ENCODE measurements at regions not wholly inside any gene's neighbourhood (a gene's known extent, or its start where the extent isn't known, plus 50 kb on each side); places are given as distances from the start of the nearest gene placed in this dataset.
"Not testable (repeated sequence)": the region's sequence is repeated elsewhere in the genome, so short reads cannot be mapped to it uniquely, and the experiment has no call there.

DNA sequence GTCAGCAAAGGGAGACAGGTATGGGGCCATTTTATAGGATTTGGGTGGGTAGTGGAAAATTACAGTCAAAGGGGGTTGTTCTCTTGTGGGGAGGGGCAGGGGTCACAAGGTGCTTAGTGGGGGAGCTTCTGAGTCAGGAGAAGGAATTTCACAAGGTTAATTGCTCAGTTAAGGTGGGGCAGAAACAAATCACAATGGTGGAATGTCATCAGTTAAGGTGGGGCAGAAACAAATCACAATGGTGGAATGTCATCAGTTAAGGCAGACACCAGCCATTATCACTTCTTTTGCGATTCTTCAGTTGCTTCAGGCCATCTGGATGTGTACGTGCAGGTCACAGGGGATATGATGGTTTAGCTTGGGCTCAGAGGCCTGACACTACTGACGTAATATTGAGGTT lies 1077.6 kb downstream of the DNAJB9 start:
- DNase-seq = not testable (repeated sequence)

DNA sequence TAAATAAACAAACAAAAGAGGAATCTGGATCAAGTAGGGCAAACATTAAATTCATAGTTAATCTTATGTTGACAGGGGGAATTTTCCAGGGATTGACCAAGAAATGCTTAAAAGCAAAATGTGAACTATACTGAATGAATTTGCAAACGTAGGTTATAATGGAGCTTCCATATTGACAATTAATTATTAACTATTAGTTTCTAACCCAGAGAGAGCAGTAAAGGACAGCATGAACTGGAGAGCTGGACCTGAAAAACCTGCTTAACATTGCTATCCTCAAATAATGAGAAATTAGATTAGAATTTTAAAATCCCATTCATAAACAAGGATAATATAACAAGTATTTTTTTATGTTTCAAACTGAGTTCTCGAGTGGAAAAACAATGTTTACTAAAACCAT lies 1089.6 kb downstream of the DNAJB9 start:
- no peak for DNase-seq

DNA sequence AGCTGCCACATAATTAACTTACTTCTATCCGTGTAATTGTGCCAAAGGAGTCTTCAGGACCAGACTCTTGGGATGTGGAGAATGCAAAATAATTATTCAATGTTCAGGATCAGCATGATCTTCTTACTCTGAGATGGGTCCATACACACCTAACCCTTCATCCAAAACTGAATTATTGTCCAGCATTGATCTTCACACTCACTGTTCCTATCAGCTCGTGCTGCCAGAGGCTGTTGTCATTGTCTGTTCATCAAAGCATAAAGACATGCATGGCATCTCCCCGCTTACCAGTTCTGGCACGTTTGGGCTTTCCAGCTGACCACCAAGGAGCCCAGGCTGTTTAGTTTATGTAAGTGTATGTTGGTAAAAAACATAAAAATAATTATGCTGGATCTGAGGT lies 1090.7 kb downstream of the DNAJB9 start:
- DNase-seq = no peak

DNA sequence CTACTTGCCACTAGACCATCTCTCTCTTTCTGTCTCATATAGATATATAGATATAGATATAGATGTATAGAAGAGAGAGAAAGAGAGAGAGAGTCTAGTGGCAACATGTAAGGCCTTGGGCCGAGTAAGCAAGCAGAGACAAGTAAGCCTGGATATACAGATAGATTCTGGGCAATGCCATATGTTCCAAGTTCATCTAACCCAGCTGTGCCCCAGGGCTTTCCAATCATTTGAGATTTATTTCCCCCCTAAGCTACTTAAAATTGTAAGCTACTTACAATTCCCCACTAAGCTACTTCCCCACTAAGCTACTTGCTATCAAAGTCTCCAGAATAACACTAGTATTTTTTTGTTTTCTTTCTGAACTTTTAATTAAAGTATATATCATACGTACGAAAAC lies 1094.1 kb downstream of the DNAJB9 start:
- no peak for DNase-seq

DNA sequence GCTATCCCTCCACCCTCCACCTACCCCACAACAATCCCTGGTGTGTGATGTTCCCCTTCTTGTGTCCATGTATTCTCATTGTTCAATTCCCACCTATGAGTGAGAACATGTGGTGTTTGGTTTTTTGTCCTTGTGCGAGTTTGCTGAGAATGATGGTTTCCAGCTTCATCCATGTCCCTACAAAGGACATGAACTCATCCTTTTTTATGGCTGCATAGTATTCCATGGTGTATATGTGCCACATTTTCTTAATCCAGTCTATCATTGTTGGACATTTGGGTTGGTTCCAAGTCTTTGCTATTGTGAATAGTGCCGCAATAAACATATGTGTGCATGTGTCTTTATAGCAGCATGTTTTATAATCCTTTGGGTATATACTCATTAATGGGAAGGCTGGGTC lies 1117.6 kb downstream of the DNAJB9 start:
- DNase-seq = not testable (repeated sequence)

DNA sequence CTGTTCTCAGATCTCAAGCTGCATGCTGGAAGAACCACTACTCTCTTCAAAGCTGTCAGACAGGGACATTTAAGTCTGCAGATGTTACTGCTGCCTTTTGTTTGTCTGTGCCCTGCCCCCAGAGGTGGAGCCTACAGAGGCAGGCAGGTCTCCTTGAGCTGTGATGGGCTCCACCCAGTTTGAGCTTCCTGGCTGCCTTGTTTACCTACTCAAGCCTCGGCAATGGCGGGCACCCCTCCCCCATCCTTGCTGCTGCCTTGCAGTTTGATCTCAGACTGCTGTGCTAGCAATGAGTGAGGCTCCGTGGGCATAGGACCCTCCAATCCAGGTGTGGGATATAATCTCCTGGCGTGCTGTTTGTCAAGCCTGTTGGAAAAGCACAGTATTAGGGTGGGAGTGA lies 1122.9 kb downstream of the DNAJB9 start:
- peak; percentile 4 for DNase-seq

DNA sequence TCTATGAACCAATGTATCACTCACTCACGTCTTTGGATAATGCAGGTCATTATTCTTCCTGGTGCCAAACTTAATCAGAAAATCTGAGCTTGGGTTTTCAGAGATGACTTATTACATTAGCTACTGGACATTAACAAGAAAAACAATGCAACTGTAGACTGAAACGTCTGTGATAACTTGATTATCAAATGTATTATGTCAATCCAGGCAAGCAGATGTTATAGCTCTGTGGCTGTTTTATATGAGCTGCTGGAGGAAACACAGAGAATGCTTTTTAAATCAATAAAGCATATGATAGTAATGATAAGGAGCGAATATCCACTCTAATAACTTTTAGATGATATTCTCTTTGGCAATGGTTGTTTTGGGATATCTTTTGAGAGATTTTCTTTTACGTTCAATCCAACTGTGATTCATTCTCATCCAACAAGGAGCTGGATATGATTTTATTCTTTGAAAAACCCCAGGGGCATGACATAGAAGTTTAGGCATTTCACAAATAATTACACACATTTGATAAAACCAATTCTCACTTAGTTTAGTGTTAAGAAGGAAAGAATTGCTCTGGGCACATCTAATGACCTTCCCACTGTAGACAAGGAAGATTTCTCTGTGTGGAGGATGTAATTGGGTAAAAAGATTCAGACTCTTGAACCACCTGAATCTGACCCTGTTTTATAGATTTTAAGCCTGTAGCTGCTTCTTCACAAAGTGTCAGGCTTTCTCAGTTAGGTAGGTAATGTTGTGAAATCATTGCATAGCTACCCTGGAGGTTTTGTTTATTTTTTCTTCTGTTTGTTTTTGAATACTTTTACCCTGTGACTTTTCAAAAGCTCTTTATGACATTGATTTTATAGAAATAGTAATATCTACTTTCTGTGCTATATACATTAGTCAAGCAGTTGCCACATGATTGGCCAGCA lies 1124.7 kb downstream of the DNAJB9 start:
- DNase-seq = no peak

DNA sequence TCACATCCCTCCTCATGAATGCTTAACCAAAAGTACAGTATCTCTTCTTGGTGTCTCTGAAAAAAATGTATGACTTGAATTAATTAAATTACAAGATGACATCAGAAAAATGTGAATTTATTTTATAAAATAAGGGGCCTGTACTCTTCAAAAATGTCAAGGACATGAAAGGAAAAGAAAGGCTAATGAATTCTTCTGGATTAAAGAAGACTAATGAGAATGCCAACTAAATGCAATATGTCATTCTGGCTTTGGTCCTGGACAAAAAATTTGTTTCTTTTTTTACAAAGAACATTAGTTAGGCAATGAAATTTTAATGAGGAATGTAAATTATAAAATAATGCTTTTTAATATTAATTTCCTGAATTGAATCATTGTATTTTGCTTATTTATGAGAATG lies 1125.7 kb downstream of the DNAJB9 start:
- no peak for DNase-seq

DNA sequence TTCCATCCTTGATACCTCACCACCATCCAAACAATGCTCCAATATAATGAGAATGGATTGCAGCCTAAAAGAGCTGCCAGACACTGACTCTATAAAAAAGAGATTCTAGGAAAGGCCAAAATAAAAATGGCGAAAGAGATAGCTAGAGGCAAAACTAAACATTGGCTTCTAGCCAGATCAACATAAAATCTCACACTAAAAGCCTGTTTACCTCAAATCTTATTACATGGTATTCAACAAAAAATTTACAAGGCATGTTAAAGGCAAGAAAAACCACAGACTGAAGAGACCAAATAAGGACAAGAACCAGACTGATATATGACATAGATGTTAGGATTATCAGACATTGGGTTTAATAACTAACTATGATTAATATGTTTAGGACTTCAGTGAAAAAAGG lies 1127.0 kb downstream of the DNAJB9 start:
- no peak for DNase-seq

DNA sequence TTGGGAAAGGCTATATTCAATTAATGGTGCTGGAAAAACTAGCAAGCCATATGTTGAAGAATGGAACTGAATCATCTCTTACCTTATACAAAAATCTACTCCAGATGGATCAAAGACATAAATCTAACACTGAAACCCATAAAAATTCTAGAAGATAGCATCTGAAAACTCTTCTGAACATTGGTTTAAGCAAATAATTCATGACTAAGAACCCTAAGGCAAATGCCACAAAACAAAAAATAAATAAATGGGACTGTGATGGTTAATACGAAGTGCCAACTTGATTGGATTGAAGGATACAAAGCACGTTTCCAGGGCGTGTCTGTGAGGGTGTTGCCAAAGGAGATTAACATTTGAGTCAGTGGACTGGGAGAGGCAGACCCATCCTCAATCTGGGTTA lies 1130.0 kb downstream of the DNAJB9 start:
- DNase-seq = no peak

DNA sequence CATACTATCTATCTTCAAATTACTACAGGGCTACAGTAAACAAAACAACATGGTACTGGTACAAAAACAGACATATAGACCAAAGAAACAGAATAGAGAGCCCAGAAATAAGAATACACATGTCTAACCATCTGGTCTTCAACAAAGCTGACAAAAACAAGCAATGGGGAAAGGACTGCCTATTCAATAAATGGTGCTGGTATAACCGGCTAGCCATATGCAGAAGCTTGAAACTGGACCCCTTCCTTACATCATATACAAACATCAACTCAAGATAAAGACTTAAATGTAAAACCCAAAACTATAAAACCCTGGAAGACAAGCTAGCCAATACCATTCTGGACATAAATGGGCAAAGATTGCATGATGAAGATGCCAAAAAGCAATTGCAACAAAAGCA lies 1143.7 kb downstream of the DNAJB9 start:
- no peak for DNase-seq

DNA sequence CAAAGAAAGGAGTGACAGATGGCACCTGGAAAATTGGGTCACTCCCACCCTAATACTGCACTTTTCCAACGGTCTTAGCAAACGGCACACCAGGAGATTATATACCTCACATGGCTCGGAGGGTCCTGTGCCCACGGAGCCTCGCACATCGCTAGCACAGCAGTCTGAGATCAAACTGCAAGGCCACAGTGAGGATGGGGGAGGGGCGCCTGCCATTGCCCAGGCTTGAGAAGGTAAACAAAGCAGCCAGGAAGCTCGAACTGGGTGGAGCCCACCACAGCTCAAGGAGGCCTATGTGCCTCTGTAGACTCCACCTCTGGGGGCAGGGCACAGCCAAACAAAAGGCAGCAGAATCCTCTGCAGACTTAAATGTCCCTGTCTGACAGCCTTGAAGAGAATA lies 1149.7 kb downstream of the DNAJB9 start:
- DNase-seq = not testable (repeated sequence)

DNA sequence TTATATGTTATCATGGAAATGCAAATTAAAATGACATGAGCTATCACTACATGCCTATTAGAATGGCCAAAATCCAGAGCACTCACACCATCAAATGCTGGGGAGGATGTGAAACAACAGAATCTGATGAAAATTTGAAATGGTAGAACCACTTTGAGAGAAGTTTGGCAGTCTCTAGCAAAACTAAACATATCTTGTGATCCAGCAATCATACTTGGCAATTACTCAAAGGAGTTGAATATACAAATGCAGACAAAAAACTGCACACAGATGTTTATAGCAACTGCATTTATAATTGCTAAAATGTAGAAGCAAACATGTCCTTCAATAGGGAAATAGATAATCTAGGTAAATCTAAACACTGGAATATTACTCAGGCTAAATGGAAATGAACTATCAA lies 1164.9 kb downstream of the DNAJB9 start:
- no peak for DNase-seq

DNA sequence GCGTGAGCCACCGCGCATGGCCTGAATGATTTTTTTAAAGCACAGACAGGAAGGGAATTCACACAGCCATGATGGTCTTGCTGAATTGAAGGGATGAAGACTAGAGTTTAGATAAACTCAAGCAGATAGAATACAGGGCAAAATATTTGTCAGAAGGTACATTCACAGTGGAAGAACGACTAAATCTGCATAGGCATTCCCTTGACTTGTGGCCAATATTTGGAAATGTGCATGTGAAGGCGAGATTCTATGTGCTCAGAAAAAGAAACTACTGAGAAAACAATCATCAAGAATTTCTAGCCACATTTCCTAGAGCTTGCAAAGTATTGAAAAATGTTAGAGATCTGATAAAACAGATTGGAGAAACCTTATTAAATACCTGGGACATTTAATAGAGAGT lies 1166.2 kb downstream of the DNAJB9 start:
- DNase-seq = no peak

DNA sequence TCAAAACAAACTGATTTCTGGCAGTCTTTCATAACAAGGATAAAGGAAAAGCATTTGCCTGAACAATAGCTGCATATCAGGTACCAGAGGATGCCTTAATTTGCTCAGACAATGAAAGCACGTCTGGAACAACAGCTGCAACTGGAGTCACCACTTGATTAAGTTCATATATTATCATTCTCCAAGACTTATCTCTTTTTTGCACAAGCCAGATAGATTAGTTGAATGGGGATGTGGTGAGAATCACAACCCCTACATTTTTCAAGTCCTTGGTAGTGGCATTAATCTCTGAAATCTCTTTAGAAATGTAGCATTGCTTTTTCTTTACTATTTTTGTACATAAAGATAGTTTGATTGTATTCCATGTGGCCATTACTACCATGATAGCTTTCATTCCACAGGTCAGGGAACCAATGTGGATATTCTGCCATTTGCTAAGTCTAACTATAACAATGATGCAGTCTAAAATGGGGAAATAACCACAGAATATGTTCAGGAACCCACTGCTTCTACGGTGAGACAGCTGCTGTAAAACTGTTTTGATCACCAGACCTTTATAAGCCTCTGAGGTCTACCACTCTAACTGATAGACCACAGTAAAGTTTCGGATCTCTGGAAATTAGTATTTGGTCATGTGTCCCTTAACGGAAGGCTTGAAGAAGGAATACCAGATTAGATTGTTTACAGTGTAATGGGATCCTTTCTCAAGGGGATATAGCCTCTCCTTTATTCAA lies 1176.2 kb downstream of the DNAJB9 start:
- DNase-seq = no peak

DNA sequence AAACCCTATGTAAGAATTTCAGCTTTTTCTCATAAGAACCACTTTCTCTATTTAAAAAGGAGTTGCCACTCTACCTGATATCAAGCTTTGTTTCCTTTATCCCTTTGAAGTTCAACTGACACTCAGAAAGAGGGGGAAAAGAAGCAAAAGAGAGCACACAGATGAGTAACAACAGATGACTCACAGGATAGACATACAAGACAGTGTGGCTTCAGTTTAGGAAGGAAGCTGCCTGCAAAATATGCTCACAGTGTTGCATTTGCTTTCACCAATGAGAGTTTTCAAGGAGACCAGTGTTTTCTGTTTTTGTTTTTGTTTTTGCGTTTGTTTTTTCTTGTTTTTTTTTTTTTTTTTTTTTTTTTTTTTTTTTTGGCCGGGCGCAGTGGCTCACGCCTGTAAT lies 1181.6 kb downstream of the DNAJB9 start:
- no peak for DNase-seq

DNA sequence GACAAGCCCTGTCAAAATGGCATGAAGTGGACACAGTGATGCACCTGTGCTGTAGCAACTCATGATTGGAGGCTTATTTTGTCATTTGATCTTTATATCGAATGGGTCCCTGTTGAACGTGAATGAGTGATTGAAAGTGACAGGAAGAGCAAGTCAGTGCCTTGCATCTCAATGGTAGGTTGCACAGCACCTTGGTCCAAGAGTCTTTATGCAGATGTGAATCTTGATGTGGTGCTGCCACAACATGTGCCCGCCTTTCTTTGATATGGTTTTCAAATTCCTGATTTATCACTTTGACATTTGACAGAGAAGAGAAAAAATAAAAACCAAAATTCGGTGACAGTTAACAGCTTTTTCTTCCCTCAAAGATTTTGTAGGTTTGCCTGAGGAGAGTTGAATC lies 1182.4 kb downstream of the DNAJB9 start:
- DNase-seq = no peak

DNA sequence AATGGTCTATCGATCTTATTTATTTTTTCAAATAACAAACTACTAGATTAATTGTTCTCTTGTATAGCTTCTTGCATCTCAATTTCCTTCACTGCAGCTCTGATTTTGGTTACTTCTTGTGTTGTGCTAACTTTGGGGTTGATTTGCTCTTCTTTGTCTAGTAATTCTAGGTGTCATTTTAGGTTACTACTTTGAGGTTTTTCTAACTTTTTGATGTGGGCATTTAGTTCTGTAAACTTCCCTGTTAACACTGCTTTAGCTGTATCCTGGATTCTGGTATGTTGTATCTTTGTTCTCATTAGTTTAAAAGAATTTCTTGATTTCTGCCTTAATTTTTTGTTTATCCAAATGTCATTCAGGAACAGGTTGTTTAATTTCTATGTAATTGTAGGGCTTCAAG lies 1188.0 kb downstream of the DNAJB9 start:
- no peak for DNase-seq

DNA sequence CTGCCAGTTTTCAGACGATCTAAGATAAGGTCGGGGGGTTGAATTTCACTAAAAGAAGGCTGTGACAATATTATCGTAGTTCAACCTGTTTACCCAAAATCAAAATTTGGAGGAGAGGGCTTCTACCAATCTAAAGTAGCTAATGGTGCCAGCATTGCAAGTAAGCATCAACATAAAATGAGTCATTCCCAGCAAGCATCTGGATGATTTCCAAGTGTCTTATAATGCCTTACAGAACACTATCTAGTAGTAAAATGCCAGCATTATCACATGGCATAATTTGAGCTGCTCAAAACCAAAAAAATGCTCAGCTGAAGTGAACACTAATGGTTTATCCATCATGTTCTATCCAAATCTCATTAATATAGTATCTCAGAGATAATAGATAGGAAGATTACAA lies 1193.9 kb downstream of the DNAJB9 start:
- no peak for DNase-seq

DNA sequence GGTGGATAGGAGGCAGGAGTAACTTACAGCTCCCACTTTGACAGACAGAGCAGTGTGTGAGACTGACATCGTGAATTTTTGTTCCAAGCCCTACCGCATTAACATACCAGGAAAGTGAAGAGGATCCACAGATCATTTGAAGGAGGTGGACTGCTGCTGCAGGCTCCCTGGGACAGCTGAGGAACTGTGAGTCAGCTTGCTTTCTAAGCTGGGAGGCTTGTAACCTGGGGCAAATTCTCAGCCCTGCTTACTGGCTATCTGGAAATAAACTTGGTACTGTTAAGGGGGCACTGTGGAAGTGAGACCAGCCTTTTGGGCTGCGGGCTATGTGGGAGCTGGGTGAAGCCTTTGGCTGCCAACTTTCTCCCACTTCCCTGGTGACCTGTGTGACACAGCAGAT lies 1202.5 kb downstream of the DNAJB9 start:
- no peak for DNase-seq

DNA sequence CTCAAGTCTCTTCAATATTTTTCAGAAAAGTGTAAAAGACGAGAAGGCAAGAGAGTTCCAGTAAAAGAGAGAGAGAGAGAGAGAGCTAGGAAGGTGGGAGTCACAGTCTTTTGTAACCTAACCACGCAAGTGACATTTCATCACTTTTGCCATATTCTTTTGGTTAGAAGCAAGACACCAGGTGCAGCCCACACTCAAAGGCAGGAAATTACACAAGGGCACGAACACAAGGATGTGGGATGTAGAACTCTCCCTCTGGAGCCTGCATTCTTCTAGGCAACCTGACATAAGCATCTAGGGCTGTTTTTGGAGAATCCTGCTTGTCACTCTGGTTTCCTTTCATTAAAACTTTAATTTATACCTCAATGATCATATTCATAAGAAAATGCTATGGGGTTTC lies 1213.1 kb downstream of the DNAJB9 start:
- DNase-seq = no peak

DNA sequence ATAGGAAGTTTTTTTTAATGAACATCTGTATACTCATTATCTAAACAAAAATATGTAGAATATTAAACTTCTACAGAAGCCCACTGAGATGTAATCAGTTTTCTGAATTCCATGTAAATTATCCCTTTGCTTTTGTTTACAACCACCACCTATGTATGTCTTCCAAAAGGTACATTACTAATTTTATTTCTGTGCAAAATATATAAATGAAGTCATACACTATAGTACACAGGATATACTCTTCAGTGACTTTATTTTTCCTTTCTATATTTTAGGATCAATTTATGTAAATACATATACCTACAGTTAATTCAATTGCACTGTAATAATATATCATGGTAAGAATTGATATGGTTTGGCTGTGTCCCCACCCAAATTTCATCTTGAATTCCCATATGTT lies 1236.9 kb downstream of the DNAJB9 start:
- no peak for DNase-seq

DNA sequence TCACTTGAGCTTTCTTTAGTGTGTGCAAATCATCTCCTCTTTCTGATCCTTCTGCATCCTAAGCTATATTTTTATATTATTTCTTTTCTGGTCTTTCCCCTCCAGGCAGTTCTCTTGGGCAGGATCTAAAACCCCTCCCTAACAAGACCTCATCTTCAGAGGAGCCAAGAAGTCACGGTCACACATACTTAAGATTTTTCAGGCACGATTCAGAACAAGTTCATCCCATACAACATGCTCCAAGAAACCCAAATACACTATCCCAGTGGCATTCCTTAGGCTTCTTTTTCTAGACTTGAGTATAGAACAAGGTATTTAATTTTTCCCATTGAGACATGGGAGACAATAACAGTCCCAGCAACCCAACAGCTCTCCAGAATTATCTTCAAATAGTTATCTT lies 1251.5 kb downstream of the DNAJB9 start:
- DNase-seq = no peak

DNA sequence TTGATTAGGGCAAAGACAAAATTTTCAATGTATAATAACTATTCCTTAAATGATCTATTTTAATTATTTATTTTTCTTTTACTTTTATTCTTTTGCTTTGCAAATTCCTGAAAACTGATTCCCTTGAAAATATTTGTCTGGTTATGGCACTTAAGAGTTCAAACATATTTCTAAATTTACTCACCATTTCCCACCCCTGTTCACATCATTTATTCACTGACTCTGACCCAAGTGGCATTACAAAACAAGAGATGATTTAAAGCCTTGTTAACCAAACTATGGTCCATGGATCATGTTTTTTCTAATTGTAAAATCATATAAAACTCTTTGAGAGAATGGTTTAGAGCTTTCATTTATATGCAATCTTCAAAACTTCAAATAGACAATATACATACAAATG lies 1256.1 kb upstream of the LRRN3 start:
- DNase-seq = no peak

DNA sequence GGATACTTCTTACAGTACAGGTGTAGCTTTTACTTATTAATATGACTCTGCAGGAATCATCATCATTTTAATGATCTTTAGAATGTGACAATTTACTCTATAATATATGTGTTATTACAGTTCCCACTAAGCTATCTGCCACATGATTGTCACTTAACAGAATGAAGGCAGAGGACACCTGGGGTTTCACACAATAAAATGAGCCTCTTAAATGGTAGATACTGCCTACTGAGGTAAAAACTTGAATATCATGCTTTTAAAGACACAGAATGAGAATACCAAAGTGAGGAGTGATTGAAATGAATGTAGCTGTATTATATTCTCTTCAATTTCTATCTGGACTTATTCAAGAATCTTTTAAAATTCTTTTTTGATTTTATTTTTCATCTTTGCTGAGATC lies 1255.3 kb upstream of the LRRN3 start:
- DNase-seq = no peak

All from SHP77 treated with DMSO at 0.1 percent for 48 hours (cell line).